ENCODE measurements at regions not wholly inside any gene's neighbourhood (a gene's known extent, or its start where the extent isn't known, plus 50 kb on each side); places are given as distances from the start of the nearest gene placed in this dataset.

DNA sequence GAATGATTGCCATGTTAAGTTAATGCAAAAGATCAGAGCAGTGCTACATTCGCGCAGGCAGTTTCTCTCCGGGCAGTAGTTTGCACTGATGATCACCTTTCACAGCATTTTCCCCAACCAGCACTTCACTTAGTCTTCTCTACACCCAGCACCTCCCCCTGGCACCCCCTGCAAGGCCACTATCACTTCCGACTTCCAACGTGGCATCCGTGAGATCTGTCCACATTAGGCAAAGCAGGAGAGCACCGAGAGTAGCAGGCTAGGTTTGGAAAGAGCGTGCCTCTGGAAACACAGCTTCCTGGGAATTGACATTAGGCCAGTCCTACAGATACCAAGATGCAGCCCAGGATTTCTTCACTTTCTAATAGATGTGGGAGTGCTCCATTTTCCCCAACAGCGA is 180.2 kb upstream of the CDIN1 start:
- H3K27me3 ChIP-seq (replicated peaks in 2 of 5; ENCODE audit: control insufficient read depth in 4 of 5, insufficient read depth in 5 of 5, low read length in 4 of 5), result no peaks in the 10 kb centered on the region
- no peaks in the 10 kb centered on the region for H3K36me3 ChIP-seq (ENCODE audit: control insufficient read depth in 4 of 4, insufficient read depth in 4 of 4, low read length in 3 of 4)
- no peaks in the 10 kb centered on the region for H3K4me1 ChIP-seq (ENCODE audit: control extremely low read depth in 1 of 4, control insufficient read depth in 4 of 4, insufficient read depth in 4 of 4, low read length in 3 of 4)
- H3K4me3 ChIP-seq (ENCODE audit: control insufficient read depth in 1 of 7, extremely low read depth in 1 of 7, insufficient read depth in 4 of 7, low read depth in 2 of 7, low read length in 6 of 7), result no peak overlapping the region
- WGBS (ENCODE audit: insufficient coverage), result 96% methylated on average over 9 of the region's 9 CpGs
- CTCF ChIA-PET, result no interaction called here
- POLR2A ChIA-PET, result no interaction called here
- no peaks in the 10 kb centered on the region for H3K9me3 ChIP-seq (ENCODE audit: control extremely low read depth in 1 of 5, control insufficient read depth in 4 of 5, insufficient read depth in 2 of 5, low read depth in 1 of 5, low read length in 4 of 5)
- no peak overlapping the region for H3K27ac ChIP-seq (ENCODE audit: insufficient read depth in 1 of 2, low read depth in 1 of 2, low read length in 2 of 2, poor library complexity in 1 of 2, severe bottlenecking in 2 of 2)
- no peak for DNase-seq

DNA sequence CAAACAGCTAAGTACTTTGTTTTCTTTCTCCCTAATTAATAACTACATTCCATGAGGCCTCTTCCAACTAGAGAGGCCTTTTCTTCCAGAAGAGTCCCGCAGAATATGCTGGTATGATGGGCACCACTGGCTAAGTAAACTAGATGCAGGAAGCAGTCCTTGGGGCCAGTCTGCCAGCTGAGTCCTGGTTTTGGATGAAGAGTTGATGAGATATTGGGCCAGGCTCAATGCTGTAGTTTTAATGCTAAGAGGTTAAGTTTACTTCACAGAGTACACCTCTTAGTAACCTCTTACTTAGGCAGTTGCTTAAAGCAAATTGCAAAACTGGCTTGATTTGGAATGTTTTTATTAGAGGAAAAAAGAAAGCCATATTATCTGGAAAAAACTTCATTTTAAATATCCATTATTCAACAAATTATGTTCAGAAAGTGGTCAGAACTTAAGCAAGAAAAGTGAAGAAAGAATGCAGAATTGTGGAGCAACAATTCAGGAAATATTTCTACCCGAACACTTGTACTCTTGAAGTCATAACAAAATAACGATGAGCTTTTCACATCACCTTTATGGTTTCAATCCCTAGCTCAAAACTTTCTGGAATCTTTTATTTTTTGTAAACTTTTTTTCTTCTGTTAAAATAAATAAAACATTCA is 178.4 kb upstream of the CDIN1 start:
- no peaks in the 10 kb centered on the region for H3K36me3 ChIP-seq (ENCODE audit: control insufficient read depth in 4 of 4, insufficient read depth in 4 of 4, low read length in 3 of 4)
- H3K27me3 ChIP-seq (replicated peaks in 2 of 5; ENCODE audit: control insufficient read depth in 4 of 5, insufficient read depth in 5 of 5, low read length in 4 of 5), result no peaks in the 10 kb centered on the region
- 93% methylated on average over 2 of the region's 3 CpGs for WGBS (ENCODE audit: insufficient coverage)
- no peak overlapping the region for H3K27ac ChIP-seq (ENCODE audit: insufficient read depth in 1 of 2, low read depth in 1 of 2, low read length in 2 of 2, poor library complexity in 1 of 2, severe bottlenecking in 2 of 2)
- H3K9me3 ChIP-seq (ENCODE audit: control extremely low read depth in 1 of 5, control insufficient read depth in 4 of 5, insufficient read depth in 2 of 5, low read depth in 1 of 5, low read length in 4 of 5), result no peaks in the 10 kb centered on the region
- no peak for DNase-seq
- no peak overlapping the region for H3K4me3 ChIP-seq (ENCODE audit: control insufficient read depth in 1 of 7, extremely low read depth in 1 of 7, insufficient read depth in 4 of 7, low read depth in 2 of 7, low read length in 6 of 7)
- no peaks in the 10 kb centered on the region for H3K4me1 ChIP-seq (ENCODE audit: control extremely low read depth in 1 of 4, control insufficient read depth in 4 of 4, insufficient read depth in 4 of 4, low read length in 3 of 4)
- ChIA-PET POLR2A (no interaction called here), CTCF (no interaction called here)

DNA sequence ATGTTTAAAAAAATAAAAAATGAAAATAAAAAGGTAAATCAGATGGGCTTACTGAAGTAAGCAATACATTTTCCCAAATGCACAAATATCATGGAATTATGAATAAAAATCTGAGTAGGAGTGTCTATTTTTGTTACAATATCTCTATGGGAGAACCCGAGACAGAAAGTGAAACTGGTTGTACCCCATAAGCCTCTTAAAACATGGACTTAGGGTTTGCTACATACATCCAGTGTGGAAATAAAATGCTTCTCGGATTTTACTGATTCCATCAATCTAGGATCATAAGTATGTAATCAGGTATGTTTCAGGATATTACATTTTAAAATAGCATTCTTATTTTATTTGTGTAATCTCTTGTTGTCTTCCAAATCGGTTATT is 177.8 kb upstream of the CDIN1 start:
- POLR2A ChIA-PET, result no interaction called here
- 80% methylated on average over 1 of the region's 3 CpGs for WGBS (ENCODE audit: insufficient coverage)
- no peak overlapping the region for H3K4me3 ChIP-seq (ENCODE audit: control insufficient read depth in 1 of 7, extremely low read depth in 1 of 7, insufficient read depth in 4 of 7, low read depth in 2 of 7, low read length in 6 of 7)

DNA sequence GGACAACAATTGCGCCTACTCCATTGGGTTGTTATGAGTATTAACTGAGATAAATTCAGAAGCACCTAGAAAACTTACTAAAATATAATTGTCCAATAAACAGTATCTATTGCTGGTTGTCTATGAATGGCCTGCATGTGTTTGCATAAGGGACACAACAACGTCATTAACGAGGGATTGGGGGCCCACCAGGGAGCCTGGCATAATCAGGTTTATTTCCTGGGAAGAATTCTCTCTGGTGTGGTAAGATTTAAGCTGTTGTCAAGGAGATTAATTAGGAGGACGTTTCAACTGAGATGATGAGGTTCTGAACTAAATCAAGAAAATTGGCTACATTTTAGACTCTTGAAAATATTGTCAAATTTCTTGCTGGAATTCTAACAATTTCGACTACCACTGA is 176.1 kb upstream of the CDIN1 start:
- Histone ChIP-seq H3K36me3 (ENCODE audit: control insufficient read depth in 4 of 4, insufficient read depth in 4 of 4, low read length in 3 of 4) (no peaks in the 10 kb centered on the region), H3K9me3 (ENCODE audit: control extremely low read depth in 1 of 5, control insufficient read depth in 4 of 5, insufficient read depth in 2 of 5, low read depth in 1 of 5, low read length in 4 of 5) (no peaks in the 10 kb centered on the region), H3K27me3 (replicated peaks in 2 of 5; ENCODE audit: control insufficient read depth in 4 of 5, insufficient read depth in 5 of 5, low read length in 4 of 5) (no peaks in the 10 kb centered on the region), H3K27ac (ENCODE audit: insufficient read depth in 1 of 2, low read depth in 1 of 2, low read length in 2 of 2, poor library complexity in 1 of 2, severe bottlenecking in 2 of 2) (no peak overlapping the region), H3K4me3 (ENCODE audit: control insufficient read depth in 1 of 7, extremely low read depth in 1 of 7, insufficient read depth in 4 of 7, low read depth in 2 of 7, low read length in 6 of 7) (no peak overlapping the region), H3K4me1 (ENCODE audit: control extremely low read depth in 1 of 4, control insufficient read depth in 4 of 4, insufficient read depth in 4 of 4, low read length in 3 of 4) (no peaks in the 10 kb centered on the region)
- POLR2A ChIA-PET, result no interaction called here
- WGBS (ENCODE audit: insufficient coverage), result 100% methylated on average over 2 of the region's 5 CpGs
- DNase-seq, result no peak
- CTCF ChIA-PET, result no interaction called here

More for the DNA sequence above, 177.8 kb upstream of the CDIN1 start:
- Histone ChIP-seq H3K4me1 (ENCODE audit: control extremely low read depth in 1 of 4, control insufficient read depth in 4 of 4, insufficient read depth in 4 of 4, low read length in 3 of 4) (no peaks in the 10 kb centered on the region), H3K27ac (ENCODE audit: insufficient read depth in 1 of 2, low read depth in 1 of 2, low read length in 2 of 2, poor library complexity in 1 of 2, severe bottlenecking in 2 of 2) (no peak overlapping the region), H3K36me3 (ENCODE audit: control insufficient read depth in 4 of 4, insufficient read depth in 4 of 4, low read length in 3 of 4) (no peaks in the 10 kb centered on the region), H3K9me3 (ENCODE audit: control extremely low read depth in 1 of 5, control insufficient read depth in 4 of 5, insufficient read depth in 2 of 5, low read depth in 1 of 5, low read length in 4 of 5) (no peaks in the 10 kb centered on the region), H3K27me3 (replicated peaks in 2 of 5; ENCODE audit: control insufficient read depth in 4 of 5, insufficient read depth in 5 of 5, low read length in 4 of 5) (no peaks in the 10 kb centered on the region)
- no peak for DNase-seq
- CTCF ChIA-PET, result no interaction called here

DNA sequence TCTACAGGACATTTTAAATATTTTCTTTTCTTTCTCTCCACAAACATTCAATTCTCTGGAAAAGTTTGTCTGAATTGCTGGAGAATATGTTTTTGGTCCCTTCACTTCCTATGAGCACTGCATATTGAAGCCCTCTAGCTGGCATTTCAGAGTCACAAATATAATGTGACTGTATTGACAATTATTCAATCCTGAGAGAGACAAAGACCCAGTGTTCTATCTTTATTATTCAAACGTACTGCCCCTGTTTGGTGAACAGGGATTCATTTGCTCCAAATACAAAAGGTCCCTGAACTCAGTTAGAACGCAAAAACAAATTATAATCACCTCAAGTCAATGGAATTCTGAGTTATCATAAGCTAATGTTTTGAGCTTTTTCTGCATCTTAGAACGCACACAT is 173.1 kb upstream of the CDIN1 start:
- Histone ChIP-seq H3K9me3 (ENCODE audit: control extremely low read depth in 1 of 5, control insufficient read depth in 4 of 5, insufficient read depth in 2 of 5, low read depth in 1 of 5, low read length in 4 of 5) (peaks cover 0 to 2% (median 0%) of the 10 kb centered on the region in 5 experiments), H3K4me3 (ENCODE audit: control insufficient read depth in 1 of 7, extremely low read depth in 1 of 7, insufficient read depth in 4 of 7, low read depth in 2 of 7, low read length in 6 of 7) (no peak overlapping the region), H3K4me1 (ENCODE audit: control extremely low read depth in 1 of 4, control insufficient read depth in 4 of 4, insufficient read depth in 4 of 4, low read length in 3 of 4) (no peaks in the 10 kb centered on the region), H3K27me3 (replicated peaks in 2 of 5; ENCODE audit: control insufficient read depth in 4 of 5, insufficient read depth in 5 of 5, low read length in 4 of 5) (no peaks in the 10 kb centered on the region), H3K27ac (ENCODE audit: insufficient read depth in 1 of 2, low read depth in 1 of 2, low read length in 2 of 2, poor library complexity in 1 of 2, severe bottlenecking in 2 of 2) (no peak overlapping the region), H3K36me3 (ENCODE audit: control insufficient read depth in 4 of 4, insufficient read depth in 4 of 4, low read length in 3 of 4) (no peaks in the 10 kb centered on the region)
- no peak for DNase-seq
- ChIA-PET CTCF (no interaction called here), POLR2A (no interaction called here)
- 89% methylated on average over 3 of the region's 3 CpGs for WGBS (ENCODE audit: insufficient coverage)

DNA sequence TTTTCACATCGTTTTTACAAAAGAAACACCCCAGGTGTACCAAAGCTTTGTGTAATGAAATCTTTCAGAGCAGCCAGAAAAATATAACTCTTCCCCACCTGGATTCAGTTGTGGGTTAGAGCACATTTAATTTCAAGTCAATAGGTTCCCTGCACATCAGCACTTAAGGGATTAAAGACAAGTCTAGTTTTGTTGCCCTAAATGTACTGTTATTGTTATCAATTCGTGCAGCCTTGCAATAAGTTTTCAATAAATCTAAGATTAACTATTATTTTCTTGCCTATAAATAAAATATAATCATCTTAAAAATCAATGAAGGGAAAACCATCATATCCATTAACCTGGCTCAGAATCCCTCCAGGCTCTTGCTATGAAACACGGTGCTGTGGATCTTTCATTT is 172.5 kb upstream of the CDIN1 start:
- no CpG with 5 or more reads among the region's 3 CpGs for WGBS (ENCODE audit: insufficient coverage)
- no peak for DNase-seq
- Histone ChIP-seq H3K36me3 (ENCODE audit: control insufficient read depth in 4 of 4, insufficient read depth in 4 of 4, low read length in 3 of 4) (no peaks in the 10 kb centered on the region), H3K27me3 (replicated peaks in 2 of 5; ENCODE audit: control insufficient read depth in 4 of 5, insufficient read depth in 5 of 5, low read length in 4 of 5) (no peaks in the 10 kb centered on the region), H3K4me3 (ENCODE audit: control insufficient read depth in 1 of 7, extremely low read depth in 1 of 7, insufficient read depth in 4 of 7, low read depth in 2 of 7, low read length in 6 of 7) (no peak overlapping the region), H3K27ac (ENCODE audit: insufficient read depth in 1 of 2, low read depth in 1 of 2, low read length in 2 of 2, poor library complexity in 1 of 2, severe bottlenecking in 2 of 2) (no peak overlapping the region), H3K9me3 (ENCODE audit: control extremely low read depth in 1 of 5, control insufficient read depth in 4 of 5, insufficient read depth in 2 of 5, low read depth in 1 of 5, low read length in 4 of 5) (peaks cover 0 to 2% (median 0%) of the 10 kb centered on the region in 5 experiments), H3K4me1 (ENCODE audit: control extremely low read depth in 1 of 4, control insufficient read depth in 4 of 4, insufficient read depth in 4 of 4, low read length in 3 of 4) (no peaks in the 10 kb centered on the region)
- ChIA-PET POLR2A (no interaction called here), CTCF (no interaction called here)

DNA sequence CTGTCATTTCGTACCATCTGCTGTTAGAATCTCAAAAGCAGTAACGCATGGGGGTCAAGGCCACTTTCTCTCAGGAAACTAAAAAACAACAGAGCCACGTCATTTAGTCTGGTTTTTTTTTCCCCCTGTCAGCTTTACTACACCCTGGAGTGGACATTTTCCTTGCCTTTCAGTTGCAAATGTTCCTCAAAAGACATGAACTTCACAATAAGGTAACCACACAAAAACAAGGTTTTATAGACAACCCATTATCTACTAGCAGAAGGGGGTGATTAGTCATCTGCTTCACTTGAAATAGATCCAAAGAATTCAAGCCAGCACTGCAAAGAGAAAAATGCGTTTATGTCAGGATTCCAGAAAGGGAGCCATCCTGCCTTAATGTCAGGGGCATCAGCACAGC is 171.8 kb upstream of the CDIN1 start:
- DNase-seq, result no peak
- WGBS (ENCODE audit: insufficient coverage), result 89% methylated on average over 4 of the region's 4 CpGs
- Histone ChIP-seq H3K4me3 (ENCODE audit: control insufficient read depth in 1 of 7, extremely low read depth in 1 of 7, insufficient read depth in 4 of 7, low read depth in 2 of 7, low read length in 6 of 7) (no peak overlapping the region), H3K4me1 (ENCODE audit: control extremely low read depth in 1 of 4, control insufficient read depth in 4 of 4, insufficient read depth in 4 of 4, low read length in 3 of 4) (no peaks in the 10 kb centered on the region), H3K9me3 (ENCODE audit: control extremely low read depth in 1 of 5, control insufficient read depth in 4 of 5, insufficient read depth in 2 of 5, low read depth in 1 of 5, low read length in 4 of 5) (peaks cover 0 to 2% (median 0%) of the 10 kb centered on the region in 5 experiments), H3K27me3 (replicated peaks in 2 of 5; ENCODE audit: control insufficient read depth in 4 of 5, insufficient read depth in 5 of 5, low read length in 4 of 5) (no peaks in the 10 kb centered on the region), H3K36me3 (ENCODE audit: control insufficient read depth in 4 of 4, insufficient read depth in 4 of 4, low read length in 3 of 4) (no peaks in the 10 kb centered on the region), H3K27ac (ENCODE audit: insufficient read depth in 1 of 2, low read depth in 1 of 2, low read length in 2 of 2, poor library complexity in 1 of 2, severe bottlenecking in 2 of 2) (no peak overlapping the region)
- POLR2A ChIA-PET, result no interaction called here
- CTCF ChIA-PET, result no interaction called here

Measured in common myeloid progenitor, CD34-positive (primary cell).